A673 (cell line): ENCODE measurements at regions not wholly inside any gene's neighbourhood (a gene's known extent, or its start where the extent isn't known, plus 50 kb on each side); places are given as distances from the start of the nearest gene placed in this dataset.

Experiments used
- CTCF ChIP-seq: fragments of 300-800, 200-600 bp; sonication (generic); conservative IDR thresholded peaks from 2 replicates; pipeline ENCODE4 v1.5.1; 2017; ENCODE audit warnings: low read depth, mild to moderate bottlenecking, antibody characterized with exemption, low read length, moderate library complexity, mixed read lengths
- EZH2 ChIP-seq: fragments of 200-600 bp; sonication (generic); IDR thresholded peaks from 2 replicates; pipeline ENCODE4 v1.6.1; 2017; ENCODE audit warnings: borderline replicate concordance, low read depth, mild to moderate bottlenecking, mixed read lengths, antibody characterized with exemption, low read length; ENCODE audit not compliant: poor library complexity, severe bottlenecking

- no peak for TF ChIP-seq CTCF
- no peak for TF ChIP-seq EZH2
Measured at GRCh38 chr5:117732264-117732663, 1157.6 kb upstream of the SEMA6A start.
